GM21526 (cell line): ENCODE measurements at regions not wholly inside any gene's neighbourhood (a gene's known extent, or its start where the extent isn't known, plus 50 kb on each side); places are given as distances from the start of the nearest gene placed in this dataset.
"Not testable (repeated sequence)": the region's sequence is repeated elsewhere in the genome, so short reads cannot be mapped to it uniquely, and the experiment has no call there.

ENCODE experiments used
- ATAC-seq: cut with Tn5 transposase; IDR thresholded peaks from one replicate; pipeline ENCODE4 v1.9.1; 2021; ENCODE audit warnings: moderate library complexity; ENCODE audit not compliant: unreplicated experiment, low FRiP score

- ATAC-seq, result no peak
These were observed 235.9 kb upstream of the GIMD1 start for GRCh38 chr4:106604319-106605051.

DNA sequence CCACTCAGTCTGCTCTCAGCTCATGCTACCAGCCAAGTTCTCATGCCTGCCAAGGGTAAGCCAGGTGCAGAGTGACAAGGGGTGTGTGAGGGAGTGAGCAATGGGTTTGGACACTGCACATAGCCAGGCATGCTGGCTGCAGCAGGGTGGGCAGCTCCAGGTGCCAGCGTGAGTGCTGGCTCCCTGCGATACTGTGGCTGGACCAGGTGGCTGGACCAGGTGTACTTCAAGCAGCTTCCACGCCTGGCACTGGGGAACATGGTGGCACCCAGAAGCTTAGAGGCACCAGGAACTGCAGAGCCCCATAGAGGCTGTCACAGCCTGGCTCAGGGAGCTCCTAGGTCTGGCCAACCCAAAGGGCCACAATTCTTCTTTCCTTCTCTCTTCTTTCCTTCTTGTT, 234.9 kb upstream of the GIMD1 start:
- ATAC-seq, result no peak

- ATAC-seq, result no peak
These were observed 234.1 kb upstream of the GIMD1 start for GRCh38 chr4:106602711-106603110.

DNA sequence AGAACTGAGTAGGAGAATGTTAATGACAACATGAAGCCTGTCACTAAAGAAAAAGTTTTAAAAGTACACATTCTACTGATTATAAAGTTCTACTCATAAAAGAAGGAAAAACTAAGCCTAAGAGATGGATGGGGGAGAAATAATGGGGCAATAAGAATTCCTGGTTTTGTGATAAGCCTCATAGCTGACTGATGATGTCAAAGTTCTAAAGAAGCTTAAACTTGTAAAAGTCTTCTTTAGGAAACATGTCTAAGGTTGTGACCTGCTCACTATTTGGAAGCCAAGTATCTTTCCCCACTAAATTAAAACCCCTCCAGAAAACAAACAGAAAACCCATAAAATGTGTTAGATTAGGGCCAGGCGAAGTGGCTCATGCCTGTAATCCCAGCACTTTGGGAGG, 232.9 kb upstream of the GIMD1 start:
- no peak for ATAC-seq

DNA sequence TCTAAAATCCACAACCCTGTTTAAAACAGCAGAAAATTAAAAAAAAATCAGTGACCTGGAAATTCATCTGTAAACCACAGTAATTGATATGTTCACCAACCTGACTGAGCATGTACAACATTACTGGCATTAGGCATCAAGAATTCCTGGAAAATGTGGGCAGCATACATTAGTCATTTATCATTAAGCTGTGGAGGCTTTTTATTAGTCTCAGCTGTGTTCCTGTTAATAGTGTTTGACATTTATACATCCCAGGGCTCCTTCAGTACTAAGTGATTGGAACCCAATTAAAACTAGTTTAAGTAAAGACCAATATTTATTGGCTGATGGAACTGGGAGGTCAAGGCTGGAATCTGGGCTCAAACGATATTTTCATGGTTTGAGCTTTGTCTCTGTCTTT, 227.3 kb upstream of the GIMD1 start:
- ATAC-seq, result no peak

DNA sequence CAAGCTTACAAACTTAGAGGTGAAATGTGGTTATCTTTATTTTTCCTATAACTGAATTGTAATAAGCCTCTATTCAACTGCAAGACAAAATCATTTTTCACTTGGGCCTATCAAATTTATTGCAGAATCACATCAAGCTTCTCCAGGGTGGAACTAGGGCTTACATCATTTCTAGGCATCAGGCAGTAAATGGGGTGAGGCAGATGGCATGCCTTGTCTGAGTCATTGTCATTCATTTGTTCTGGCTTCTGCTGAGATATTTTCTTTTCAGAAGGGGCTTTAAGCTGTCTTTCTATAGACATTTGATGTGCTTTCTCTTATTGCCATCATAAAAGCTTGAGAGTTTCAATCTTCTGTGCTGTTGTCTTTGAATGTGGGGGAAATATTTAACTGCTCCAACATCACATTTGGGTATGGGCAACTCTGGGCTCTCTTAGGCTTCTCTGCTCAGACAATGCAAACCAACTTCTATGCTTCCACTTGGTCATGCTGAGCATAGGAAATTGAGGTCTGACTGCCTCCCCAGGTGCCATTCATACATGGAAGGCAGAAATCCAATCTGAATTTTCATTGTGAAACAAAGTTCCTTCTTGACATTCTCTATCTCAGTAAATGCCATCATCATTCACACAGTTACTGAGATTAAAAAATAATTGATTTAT, 225.8 kb upstream of the GIMD1 start:
- ATAC-seq, result no peak

DNA sequence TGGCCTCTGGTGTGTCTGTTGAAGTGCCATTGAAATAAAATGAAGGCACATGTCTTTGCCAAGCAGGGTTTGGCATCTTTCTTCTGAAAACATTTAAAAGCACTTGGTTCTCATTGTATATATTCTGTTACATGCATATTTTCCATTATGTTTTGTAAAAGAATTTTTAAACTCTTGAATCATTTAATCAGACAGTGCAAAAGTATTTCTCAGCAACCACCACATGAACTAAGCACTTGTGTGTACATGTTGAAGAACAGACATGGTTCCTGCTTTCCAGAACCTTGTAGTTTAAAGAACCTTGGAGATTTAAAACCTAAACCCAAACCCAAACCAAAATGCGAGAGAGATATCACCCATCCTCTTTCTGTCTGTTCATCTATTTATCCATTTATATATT, 220.3 kb upstream of the GIMD1 start:
- no peak for ATAC-seq

DNA sequence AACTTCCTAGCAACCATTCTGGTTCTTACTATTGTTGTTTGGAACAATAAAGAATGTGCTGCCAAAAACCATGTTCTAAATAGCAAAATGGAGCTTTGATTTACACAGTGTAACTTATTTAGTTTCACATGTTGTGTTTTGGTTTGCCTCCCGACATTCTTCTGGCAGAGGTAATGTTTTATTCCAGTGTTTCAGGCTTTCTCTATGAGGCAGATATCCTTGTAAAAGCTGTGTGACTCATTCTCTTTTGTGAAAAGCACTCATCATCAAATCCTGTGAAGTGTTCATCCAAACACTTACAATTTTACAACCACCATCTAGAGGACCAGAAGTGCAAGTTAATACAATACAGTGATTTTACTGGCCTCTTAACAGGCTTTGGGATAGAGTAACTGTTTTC, 219.0 kb upstream of the GIMD1 start:
- ATAC-seq, result no peak

GRCh38 chr4:106585915-106586349, 217.4 kb upstream of the GIMD1 start:
- ATAC-seq, result no peak

DNA sequence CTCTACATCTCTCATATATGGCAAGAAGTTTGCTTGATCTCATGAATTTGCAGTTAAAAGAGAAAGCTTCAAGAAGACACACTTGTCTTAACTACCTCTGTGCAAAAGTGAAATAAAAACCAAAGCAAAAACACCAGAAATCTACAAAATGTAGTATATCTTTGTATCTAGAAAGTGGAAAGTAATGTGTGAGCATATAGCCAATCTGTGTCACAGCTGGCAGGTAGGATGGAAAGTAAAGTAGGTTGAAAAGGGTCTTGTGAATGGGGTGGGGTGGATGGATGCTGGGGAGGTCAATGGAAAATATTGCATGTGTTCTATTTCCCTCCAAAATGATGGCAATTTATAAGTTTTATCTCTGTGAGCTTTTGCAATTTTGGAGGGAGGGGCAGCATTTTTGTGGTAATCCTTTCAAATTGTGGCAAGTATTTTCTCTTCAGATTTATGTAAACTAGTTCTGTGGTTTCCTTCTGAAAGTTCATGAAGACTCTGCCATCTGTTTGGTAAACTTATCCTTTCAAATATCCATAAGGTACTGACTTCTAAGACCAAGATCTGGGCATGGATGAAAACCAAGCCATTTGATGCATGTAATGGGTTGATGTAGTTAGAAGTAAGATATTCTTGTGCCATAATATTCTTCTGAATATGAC, 215.9 kb upstream of the GIMD1 start:
- no peak for ATAC-seq

GRCh38 chr4:106583567-106583966, 215.0 kb upstream of the GIMD1 start:
- ATAC-seq, result no peak

- ATAC-seq, result no peak
These were observed 214.5 kb upstream of the GIMD1 start for GRCh38 chr4:106583108-106583507.

DNA sequence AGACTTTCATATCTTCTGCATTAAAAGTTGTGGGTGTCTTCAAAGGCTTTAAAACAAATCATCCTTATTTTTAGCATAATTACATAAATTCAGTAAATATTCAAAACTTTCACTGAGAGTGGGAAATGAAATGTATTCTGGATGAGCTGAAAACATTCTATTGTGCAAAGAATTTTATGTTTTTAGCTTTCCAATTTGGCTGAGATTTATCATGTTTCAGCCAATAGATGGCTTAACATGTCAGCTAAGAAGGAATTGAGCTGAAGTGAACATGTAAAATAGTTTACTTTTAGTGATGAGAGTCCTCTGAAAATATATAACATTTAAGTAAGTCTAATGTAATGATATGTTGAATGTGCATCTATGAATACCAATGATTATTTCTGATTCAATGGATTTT, 213.5 kb upstream of the GIMD1 start:
- no peak for ATAC-seq

GRCh38 chr4:106579236-106579635, 210.7 kb upstream of the GIMD1 start:
- no peak for ATAC-seq

DNA sequence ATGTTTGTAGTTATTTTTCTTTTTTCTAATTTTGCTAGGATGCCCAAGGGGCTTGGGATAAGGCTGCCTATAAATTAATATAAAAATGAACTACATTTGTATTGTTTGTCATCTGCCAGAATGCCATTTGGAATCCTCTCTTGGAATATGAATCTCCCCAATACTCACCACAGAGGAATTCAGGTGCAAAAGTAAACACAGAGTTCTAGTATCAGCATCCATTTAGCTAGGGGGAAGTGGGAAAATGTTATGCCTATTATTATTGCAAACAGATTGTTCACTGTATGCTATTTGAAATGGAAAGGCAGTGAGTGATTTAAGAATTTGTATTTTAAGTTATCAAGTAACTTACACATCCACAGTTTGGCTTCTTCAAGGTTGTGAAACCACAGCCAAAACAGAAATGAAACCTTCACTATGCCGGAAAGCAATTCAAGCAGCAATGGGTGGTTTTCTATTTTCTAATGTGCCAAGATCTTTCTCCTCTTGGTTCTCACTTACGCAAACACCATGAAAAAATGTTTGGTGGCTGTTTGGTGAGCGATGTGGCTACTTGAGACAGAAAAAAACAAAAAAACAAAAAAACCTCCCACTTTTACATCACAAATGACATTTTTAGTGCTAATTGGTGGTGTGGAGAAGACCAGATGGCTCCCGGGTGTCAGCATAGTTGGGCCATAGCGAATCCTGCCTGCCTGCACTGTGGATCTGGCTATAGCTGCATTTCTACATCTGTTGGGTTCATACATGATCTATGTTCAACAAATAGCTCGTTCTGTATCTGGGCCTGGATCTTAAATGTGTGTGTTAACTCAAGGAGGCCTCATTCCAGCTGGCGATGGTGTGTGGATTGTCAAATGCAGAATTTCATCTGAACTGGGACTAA, 200.8 kb upstream of the GIMD1 start:
- ATAC-seq, result no peak

GRCh38 chr4:106565727-106566126, 197.1 kb upstream of the GIMD1 start:
- no peak for ATAC-seq

DNA sequence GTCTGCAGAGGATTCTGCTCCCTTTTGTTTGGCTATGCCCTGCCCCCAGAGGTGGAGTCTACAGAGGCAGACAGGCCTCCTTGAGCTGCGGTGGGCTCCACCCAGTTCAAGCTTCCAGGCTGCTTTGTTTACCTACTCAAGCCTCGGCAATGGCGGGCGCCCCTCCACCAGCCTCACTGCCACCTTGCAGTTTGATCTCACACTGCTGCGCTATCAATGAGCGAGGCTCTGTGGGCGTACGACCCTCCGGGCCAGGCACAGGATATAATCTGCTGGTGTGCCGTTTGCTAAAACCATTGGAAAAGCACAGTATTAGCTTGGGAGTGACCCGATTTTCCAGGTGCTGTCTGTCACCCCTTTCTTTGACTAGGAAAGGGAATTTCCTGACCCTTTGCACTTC, 195.1 kb upstream of the GIMD1 start:
- ATAC-seq, result not testable (repeated sequence)

DNA sequence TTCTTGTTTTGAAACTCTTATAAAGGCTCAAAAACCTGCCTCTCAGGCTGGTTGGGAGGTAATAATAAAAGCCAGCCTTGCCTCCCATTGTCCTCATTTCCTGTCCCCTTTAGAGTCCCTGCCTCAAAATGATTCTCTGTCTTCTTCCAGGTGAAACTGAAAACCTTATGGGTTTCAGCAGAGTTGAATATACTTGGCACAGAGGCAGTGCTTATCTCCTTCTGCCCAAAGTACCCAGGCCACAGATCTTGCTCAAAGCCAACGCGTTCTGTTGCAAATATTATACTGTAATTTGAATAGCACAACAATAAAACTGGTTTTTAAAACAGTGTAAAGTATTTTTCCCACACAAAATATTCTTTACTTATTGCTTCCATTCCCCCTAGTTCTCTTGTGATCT, 183.1 kb upstream of the GIMD1 start:
- ATAC-seq, result no peak

DNA sequence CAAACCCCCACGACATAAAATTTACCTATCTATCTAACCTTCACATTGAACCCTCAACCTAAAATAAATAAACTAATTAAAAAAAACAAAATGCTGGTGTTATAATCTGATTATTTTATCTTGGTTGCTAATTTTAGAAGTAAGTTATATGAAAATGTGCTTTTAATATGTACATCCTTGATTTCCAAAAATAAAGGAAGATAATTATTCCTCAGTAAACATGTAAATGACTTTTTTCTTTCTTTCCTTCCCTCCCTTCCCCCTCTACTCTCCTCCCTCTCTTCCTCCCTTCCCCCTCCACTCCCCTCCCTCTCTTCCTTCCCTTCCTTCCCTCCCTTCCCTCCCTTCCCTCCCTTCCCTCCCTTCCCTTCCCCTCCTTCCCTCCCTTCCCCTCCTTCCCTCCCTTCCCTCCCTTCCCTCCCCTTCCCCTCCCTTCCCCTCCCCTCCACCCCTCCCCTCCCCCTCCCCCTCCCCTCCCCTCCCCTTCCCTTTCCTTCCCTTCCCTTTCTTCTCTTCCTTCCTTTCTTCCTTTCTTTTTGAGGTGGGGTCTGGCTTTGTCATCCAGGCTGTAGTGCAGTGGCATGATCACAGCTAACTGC, 180.0 kb upstream of the GIMD1 start:
- ATAC-seq, result no peak

GRCh38 chr4:106546370-106546769, 177.8 kb upstream of the GIMD1 start:
- no peak for ATAC-seq
